GM12878 (cell line): ENCODE measurements at regions not wholly inside any gene's neighbourhood (a gene's known extent, or its start where the extent isn't known, plus 50 kb on each side); places are given as distances from the start of the nearest gene placed in this dataset.

Experiments used
- CEBPB ChIP-seq, 2 experiments: fragments of 150-350 bp in 1 of 2; IDR thresholded peaks; 2 replicates each; pipeline ENCODE4 v1.6.1; 2012 to 2014; ENCODE audit warnings: low read depth in 2 of 2, low read length in 2 of 2, borderline replicate concordance in 1 of 2, inconsistent platforms in 1 of 2
- CREM ChIP-seq: IDR thresholded peaks from 2 replicates; pipeline ENCODE4 v1.6.1; 2014; ENCODE audit warnings: antibody characterized with exemption, low read depth
- FOXM1 ChIP-seq: IDR thresholded peaks from 2 replicates; pipeline ENCODE4 v1.6.1; 2012; ENCODE audit warnings: low read depth, mild to moderate bottlenecking, inconsistent platforms, low read length, moderate library complexity
- GABPA ChIP-seq: IDR thresholded peaks from 2 replicates; pipeline ENCODE4 v1.6.1; 2014; ENCODE audit warnings: antibody characterized with exemption, low read depth, mild to moderate bottlenecking, inconsistent platforms
- JUNB ChIP-seq: IDR thresholded peaks from 2 replicates; pipeline ENCODE4 v1.6.1; 2016; ENCODE audit warnings: antibody characterized with exemption, mild to moderate bottlenecking
- NFIC ChIP-seq: IDR thresholded peaks from 2 replicates; pipeline ENCODE4 v1.6.1; 2012; ENCODE audit warnings: low read depth, mild to moderate bottlenecking, inconsistent platforms, low read length, moderate library complexity
- SPI1 ChIP-seq: IDR thresholded peaks from 2 replicates; pipeline ENCODE4 v1.6.1; 2011; ENCODE audit warnings: low read depth, mild to moderate bottlenecking, low read length, moderate library complexity, borderline replicate concordance; ENCODE audit not compliant: insufficient read depth
- ZSCAN29 ChIP-seq: fragments of 450-650 bp; IDR thresholded peaks from 2 replicates; pipeline ENCODE4 v1.6.1; 2017; ENCODE audit warnings: mild to moderate bottlenecking, moderate library complexity
- TF ChIP-seq, protein P1 (sequence below): fragments of 450-650 bp; formaldehyde crosslinking; IDR thresholded peaks from 2 replicates; pipeline ENCODE4 v1.5.0; 2022; ENCODE audit warnings: mild to moderate bottlenecking, missing genetic modification characterization
- TF ChIP-seq, protein P2 (sequence below): IDR thresholded peaks from 2 replicates; pipeline ENCODE4 v1.6.1; 2012; ENCODE audit warnings: mild to moderate bottlenecking, low read depth, low read length
- TF ChIP-seq, protein P3 (sequence below): fragments of 450-650 bp; IDR thresholded peaks from 2 replicates; pipeline ENCODE4 v1.6.1; 2017; ENCODE audit warnings: mild to moderate bottlenecking
- TF ChIP-seq, protein P4 (sequence below): IDR thresholded peaks from 2 replicates; pipeline ENCODE4 v1.6.1; 2011; ENCODE audit warnings: low read depth, mild to moderate bottlenecking, low read length, moderate library complexity, borderline replicate concordance; ENCODE audit errors: extremely low read depth
- TF ChIP-seq, protein P5 (sequence below): fragments of 450-650 bp; IDR thresholded peaks from 2 replicates; pipeline ENCODE4 v1.6.1; 2016; ENCODE audit warnings: mild to moderate bottlenecking, moderate library complexity, borderline replicate concordance

DNA sequence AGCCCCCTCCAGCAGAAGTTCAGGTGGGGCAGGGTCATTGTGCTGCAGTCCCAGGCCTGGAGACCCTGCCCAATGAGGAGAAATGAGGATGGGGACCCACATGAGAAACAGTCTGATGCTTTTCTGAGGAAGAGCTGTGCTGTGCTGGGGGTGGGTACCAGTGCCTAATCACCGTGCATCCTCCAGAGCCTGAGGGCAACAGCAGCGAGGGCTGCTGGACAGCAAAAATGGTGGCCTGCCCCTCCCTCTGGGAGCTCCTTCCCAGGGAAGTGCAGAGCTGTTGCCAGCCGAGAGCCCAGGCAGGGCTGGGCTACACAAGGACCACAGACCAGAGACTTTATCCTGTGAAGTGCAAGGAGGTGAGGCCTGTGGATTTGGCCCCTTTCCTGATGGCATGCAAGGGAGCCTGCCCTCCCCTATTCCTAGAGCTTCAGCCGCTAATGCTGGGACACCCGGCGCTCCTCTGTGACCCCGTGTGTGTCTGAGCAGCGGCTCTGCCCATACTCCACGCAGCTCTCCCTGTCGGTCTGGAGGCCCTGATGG, 134.8 kb downstream of the DSEL start (continued):
- TF ChIP-seq, protein P1, sequence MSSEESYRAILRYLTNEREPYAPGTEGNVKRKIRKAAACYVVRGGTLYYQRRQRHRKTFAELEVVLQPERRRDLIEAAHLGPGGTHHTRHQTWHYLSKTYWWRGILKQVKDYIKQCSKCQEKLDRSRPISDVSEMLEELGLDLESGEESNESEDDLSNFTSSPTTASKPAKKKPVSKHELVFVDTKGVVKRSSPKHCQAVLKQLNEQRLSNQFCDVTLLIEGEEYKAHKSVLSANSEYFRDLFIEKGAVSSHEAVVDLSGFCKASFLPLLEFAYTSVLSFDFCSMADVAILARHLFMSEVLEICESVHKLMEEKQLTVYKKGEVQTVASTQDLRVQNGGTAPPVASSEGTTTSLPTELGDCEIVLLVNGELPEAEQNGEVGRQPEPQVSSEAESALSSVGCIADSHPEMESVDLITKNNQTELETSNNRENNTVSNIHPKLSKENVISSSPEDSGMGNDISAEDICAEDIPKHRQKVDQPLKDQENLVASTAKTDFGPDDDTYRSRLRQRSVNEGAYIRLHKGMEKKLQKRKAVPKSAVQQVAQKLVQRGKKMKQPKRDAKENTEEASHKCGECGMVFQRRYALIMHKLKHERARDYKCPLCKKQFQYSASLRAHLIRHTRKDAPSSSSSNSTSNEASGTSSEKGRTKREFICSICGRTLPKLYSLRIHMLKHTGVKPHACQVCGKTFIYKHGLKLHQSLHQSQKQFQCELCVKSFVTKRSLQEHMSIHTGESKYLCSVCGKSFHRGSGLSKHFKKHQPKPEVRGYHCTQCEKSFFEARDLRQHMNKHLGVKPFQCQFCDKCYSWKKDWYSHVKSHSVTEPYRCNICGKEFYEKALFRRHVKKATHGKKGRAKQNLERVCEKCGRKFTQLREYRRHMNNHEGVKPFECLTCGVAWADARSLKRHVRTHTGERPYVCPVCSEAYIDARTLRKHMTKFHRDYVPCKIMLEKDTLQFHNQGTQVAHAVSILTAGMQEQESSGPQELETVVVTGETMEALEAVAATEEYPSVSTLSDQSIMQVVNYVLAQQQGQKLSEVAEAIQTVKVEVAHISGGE, result no peak
- TF ChIP-seq, protein P2, sequence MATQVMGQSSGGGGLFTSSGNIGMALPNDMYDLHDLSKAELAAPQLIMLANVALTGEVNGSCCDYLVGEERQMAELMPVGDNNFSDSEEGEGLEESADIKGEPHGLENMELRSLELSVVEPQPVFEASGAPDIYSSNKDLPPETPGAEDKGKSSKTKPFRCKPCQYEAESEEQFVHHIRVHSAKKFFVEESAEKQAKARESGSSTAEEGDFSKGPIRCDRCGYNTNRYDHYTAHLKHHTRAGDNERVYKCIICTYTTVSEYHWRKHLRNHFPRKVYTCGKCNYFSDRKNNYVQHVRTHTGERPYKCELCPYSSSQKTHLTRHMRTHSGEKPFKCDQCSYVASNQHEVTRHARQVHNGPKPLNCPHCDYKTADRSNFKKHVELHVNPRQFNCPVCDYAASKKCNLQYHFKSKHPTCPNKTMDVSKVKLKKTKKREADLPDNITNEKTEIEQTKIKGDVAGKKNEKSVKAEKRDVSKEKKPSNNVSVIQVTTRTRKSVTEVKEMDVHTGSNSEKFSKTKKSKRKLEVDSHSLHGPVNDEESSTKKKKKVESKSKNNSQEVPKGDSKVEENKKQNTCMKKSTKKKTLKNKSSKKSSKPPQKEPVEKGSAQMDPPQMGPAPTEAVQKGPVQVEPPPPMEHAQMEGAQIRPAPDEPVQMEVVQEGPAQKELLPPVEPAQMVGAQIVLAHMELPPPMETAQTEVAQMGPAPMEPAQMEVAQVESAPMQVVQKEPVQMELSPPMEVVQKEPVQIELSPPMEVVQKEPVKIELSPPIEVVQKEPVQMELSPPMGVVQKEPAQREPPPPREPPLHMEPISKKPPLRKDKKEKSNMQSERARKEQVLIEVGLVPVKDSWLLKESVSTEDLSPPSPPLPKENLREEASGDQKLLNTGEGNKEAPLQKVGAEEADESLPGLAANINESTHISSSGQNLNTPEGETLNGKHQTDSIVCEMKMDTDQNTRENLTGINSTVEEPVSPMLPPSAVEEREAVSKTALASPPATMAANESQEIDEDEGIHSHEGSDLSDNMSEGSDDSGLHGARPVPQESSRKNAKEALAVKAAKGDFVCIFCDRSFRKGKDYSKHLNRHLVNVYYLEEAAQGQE, result no peak
- TF ChIP-seq CEBPB (IDR thresholded peaks at IDR 0.05; ENCODE audit: borderline replicate concordance in 1 of 2, low read depth in 2 of 2, low read length in 2 of 2), result no peak
- TF ChIP-seq, protein P3, sequence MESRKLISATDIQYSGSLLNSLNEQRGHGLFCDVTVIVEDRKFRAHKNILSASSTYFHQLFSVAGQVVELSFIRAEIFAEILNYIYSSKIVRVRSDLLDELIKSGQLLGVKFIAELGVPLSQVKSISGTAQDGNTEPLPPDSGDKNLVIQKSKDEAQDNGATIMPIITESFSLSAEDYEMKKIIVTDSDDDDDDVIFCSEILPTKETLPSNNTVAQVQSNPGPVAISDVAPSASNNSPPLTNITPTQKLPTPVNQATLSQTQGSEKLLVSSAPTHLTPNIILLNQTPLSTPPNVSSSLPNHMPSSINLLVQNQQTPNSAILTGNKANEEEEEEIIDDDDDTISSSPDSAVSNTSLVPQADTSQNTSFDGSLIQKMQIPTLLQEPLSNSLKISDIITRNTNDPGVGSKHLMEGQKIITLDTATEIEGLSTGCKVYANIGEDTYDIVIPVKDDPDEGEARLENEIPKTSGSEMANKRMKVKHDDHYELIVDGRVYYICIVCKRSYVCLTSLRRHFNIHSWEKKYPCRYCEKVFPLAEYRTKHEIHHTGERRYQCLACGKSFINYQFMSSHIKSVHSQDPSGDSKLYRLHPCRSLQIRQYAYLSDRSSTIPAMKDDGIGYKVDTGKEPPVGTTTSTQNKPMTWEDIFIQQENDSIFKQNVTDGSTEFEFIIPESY, result no peak
- TF ChIP-seq ZSCAN29, result no peak
- TF ChIP-seq, protein P4, sequence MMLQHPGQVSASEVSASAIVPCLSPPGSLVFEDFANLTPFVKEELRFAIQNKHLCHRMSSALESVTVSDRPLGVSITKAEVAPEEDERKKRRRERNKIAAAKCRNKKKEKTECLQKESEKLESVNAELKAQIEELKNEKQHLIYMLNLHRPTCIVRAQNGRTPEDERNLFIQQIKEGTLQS, result no peak
- no peak for TF ChIP-seq SPI1
- no peak for TF ChIP-seq FOXM1
- TF ChIP-seq NFIC, result no peak
- TF ChIP-seq, protein P5, sequence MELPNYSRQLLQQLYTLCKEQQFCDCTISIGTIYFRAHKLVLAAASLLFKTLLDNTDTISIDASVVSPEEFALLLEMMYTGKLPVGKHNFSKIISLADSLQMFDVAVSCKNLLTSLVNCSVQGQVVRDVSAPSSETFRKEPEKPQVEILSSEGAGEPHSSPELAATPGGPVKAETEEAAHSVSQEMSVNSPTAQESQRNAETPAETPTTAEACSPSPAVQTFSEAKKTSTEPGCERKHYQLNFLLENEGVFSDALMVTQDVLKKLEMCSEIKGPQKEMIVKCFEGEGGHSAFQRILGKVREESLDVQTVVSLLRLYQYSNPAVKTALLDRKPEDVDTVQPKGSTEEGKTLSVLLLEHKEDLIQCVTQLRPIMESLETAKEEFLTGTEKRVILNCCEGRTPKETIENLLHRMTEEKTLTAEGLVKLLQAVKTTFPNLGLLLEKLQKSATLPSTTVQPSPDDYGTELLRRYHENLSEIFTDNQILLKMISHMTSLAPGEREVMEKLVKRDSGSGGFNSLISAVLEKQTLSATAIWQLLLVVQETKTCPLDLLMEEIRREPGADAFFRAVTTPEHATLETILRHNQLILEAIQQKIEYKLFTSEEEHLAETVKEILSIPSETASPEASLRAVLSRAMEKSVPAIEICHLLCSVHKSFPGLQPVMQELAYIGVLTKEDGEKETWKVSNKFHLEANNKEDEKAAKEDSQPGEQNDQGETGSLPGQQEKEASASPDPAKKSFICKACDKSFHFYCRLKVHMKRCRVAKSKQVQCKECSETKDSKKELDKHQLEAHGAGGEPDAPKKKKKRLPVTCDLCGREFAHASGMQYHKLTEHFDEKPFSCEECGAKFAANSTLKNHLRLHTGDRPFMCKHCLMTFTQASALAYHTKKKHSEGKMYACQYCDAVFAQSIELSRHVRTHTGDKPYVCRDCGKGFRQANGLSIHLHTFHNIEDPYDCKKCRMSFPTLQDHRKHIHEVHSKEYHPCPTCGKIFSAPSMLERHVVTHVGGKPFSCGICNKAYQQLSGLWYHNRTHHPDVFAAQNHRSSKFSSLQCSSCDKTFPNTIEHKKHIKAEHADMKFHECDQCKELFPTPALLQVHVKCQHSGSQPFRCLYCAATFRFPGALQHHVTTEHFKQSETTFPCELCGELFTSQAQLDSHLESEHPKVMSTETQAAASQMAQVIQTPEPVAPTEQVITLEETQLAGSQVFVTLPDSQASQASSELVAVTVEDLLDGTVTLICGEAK, result no peak
- no peak for TF ChIP-seq GABPA
- no peak for TF ChIP-seq CREM
- no peak for TF ChIP-seq JUNB
- TF ChIP-seq, all 136 proteins: peak for 0
